MV-4-11 (cell line): ENCODE measurements at regions not wholly inside any gene's neighbourhood (a gene's known extent, or its start where the extent isn't known, plus 50 kb on each side); places are given as distances from the start of the nearest gene placed in this dataset.

Experiments
- DNase-seq: peaks from one replicate; lab custom pipeline; 2025; lab: John Stamatoyannopoulos, UW

DNA sequence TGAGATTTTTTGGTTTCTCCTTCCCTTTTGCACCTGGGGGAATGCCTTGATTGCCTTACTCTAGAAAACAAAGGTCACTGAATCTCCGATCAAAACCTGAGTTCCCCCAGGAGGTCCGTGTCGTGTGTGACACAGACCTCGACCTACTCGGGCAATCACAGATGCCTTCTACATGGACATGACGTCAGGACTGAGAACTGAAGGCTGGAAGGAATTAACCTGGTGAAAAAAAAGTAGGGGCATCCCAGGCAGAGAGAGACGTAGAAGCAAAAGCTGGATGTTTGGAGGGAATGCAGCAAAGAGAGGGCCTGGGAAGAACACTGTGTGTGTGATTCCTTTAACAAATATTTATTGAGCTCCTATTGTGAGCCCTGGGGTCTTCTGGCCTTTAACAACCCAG, 178.0 kb downstream of the PRDM2 start:
- DNase-seq: no peak

DNA sequence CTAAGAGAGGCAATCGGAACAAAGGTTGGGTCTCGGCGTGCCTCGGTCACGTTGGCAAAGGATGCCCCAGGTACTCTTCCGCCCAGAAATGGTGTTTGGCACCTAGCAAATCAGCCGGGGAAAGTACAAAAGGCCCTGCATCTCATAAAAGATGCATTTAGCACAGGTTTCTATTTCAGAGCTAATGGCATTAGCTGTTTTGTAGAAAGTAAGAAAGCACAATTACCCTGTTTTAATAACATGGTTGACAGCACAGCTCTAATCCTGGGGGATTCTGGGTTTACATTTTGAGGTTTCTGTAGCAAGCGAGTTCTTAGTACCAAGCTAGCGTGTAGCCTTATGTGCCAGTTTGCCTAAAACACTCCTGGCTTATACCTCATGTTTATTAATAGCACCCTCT, 178.5 kb downstream of the PRDM2 start:
- no peak for DNase-seq

DNA sequence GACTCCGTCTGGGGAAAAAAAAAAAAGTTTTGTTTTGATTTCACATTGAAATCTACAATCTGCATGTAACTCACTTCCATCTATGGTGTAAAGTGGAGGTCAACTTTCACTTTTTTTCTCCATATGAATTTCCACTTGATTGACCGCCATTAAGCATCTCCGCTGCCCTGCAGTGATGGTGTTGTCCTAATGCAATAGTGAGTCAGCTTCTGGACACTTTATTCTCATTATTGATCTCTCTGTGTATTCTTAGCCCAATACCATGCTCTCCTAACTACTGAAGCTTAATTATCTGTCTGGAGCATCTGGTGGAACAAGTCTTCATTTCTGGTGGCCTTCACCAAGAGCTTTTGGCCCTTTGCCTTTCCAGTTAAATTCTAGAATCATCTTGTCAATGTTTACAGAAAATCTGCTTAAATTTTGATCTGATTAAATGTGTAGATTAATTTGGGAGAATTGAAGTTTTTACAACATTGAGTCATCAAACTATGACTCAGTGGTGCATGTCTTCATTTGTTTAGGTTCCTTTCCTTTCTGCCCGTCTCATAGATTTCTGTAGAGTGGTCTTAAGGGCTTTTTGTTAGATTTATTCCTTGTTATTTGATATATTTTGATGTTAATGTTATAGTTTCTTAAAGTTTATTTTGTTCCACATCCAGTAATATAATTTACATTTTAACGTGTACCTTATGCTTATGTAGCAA, 181.5 kb downstream of the PRDM2 start:
- DNase-seq: no peak

DNA sequence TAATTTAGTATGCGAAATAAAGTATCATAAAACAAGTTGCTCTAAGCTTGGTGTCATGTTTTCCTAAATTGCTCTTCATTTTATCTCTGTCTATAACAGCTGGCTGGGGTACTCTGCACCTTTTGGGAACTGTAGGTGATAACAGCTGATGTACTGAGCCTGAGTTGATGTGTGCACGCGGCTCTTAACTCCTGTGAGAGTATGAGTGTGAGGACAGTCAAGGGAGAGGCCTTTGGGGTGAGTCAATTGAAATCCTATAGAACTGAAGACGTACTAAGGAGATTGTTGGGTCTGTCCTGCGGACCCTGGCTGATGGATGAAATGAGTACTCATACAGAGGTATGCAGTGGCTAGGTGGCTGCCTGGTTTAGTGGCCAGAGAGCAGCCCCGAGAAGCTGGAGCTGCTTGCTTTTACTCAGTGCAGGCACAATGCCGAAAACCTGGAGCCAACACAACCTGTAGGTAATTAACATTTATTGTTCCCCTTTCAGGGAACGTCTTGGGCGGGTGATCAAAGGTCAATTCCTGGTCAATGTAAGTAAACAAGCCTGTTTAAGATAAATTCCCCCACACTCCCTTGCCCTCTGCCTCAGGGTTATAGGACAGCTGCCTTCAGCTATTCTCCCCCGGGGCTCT, 188.5 kb downstream of the PRDM2 start:
- DNase-seq: no peak

DNA sequence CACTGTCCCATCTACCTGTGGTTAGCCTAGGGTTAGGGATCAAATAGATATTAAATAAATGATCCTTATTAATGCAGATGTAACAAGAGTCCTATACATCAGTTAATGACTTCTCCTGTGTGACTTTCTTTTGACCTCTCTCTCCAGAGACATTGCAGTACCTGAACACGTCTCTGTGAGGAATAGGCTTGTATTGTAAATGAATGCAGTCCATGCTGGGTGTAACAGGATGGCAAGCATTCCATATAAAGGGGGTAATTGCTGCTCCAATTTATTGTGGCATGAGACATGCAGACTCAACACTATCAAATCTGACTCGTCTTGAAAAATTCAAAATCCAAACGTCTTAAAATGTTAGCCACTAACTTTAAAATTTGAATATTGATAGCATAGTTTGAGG, 189.5 kb downstream of the PRDM2 start:
- DNase-seq: no peak

DNA sequence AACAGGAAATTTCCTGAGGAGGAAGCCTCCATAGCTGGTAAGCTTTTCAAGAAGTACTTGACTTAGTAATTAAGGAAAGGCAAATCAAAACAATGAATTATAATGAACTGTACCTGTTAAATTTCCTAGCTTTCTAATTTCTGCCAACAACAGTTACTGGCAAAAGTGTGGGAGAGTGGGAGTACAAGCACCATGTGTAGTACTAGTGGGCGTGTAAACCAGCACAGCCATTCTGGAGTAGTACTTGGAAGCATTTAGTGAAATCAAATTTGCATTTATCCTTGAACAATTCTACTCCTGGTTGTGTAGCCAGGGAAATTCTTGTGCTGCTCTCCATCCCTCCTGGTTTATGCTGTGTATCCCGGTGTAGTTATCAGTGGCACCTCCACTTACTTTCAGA, 190.8 kb downstream of the PRDM2 start:
- no peak for DNase-seq

DNA sequence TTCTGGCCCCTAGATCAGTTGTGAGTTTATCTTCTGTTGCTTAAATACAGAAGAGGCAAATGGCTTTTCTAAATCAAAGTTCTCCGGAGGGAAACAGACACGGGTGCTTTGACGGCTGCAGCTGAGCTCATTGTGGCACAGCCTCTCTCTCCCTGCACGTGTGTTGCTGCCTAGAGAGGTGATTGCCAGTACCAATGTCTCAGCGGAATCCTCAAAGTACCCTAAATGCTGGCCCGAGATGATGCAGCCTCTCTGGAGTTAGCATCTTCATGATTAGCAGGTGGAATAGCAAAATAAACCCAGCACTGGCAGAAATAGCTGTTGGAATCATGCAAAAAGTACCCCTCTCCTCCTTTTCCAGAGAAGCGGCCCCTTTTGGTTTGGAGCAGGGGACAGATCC, 192.2 kb downstream of the PRDM2 start:
- no peak for DNase-seq

DNA sequence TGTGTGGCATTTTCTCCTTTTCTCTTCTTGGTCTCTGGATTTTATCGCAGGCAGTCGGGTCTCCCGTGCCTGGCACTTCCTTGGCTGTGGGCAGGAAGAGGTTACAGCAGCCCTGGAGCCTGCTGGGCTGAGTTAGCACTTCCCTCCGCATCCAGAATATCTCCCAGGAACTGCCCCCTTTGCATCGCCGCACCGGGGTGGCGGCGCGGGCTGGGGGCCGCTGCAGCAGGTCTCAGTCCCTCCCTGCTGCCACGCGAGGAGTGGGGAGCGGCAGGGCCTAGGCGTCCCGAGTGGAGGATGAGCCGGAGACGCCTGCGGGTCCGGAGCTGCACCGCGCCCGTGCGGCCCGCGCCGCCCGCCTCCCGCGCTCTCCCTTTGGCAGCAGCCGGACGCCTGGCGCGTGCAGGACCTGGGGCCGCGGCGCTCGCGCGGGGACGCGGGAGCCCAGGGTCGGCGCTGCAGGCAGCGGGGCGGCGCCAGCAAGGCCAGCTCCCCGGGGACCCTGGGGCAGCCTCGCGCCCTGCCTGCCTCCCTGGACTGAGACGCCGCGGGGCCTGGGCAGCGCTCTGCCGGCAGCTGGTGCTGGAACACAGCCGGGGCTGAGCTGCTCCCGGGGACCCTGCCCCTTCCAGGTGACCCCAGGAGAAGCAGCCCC, 192.8 kb downstream of the PRDM2 start:
- DNase-seq: no peak

DNA sequence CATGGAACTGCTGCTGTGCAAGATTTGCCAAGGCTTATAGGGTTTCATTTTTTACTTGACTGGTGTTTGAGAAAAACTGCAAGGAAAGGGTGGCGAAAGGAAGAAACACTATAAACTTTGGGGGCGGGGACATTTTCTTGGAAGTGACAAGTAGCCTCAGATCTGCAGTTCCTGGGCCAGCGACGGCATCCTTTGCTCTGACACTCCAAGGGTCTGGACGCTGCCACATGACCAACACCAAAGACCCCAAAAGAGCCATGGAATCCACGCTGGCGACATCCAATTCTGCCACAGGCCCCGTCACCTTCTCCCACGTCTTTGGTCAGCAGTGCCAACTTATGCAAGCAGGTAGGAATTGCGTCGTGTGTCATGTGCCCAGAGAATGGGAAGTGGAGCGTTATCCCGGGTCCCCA, 193.4 kb downstream of the PRDM2 start:
- DNase-seq: no peak

DNA sequence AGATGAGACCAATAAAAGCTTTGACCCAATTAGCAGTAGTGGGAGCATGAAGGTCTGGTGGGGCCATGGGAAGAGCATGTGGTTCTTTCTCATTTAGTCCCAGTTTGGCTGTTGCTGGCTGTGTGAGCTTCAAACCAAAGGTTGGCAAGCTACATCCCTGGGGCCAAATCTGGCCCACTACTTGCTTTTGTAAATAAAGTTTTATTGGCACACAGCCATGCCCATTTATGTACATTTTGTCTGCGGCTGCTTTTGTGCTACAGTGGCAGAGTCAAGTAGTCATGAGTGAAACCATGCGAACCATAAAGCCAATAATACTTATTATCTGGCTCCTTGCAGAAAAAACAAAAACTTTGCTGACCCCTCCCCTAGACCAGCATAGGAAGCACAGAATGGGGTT, 196.9 kb downstream of the PRDM2 start:
- DNase-seq: no peak

DNA sequence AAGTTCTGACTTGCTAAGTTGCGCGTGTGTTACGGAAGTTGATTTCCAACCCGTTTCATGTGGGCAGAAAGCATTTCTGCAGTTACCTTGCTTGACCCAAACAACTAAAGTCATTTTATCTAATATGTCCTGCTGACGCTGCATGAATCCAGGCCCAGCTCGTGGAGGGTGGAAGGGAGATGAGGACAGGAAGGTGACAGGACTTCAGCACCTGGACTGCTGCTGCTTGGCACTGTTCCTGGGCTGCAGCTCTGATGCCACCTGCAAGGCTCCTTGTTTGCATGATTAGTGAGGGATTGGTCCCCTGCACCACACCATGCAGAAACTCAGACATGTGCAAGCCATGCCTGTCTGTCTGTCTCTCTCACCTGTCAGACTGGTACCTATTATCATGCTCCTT, 198.4 kb downstream of the PRDM2 start:
- DNase-seq: no peak

DNA sequence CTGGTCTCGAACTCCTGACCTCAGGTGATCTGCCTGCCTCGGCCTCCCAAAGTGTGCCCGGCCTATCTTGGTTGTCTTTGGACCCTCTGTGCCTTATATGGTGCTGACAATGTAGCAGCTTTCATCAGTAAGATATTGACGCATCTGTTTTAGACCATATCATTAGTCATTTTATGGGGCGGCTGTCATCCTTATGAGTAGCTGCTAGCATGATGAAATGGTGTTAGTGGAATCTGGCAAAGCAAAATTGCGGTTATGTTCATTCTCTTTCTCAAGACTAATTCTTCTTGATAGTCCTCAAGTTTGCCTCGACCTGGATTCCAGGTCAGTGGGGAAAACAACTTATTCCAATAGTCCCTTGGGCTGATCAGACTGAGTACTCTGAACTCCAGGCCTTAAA, 199.9 kb downstream of the PRDM2 start:
- DNase-seq: no peak

DNA sequence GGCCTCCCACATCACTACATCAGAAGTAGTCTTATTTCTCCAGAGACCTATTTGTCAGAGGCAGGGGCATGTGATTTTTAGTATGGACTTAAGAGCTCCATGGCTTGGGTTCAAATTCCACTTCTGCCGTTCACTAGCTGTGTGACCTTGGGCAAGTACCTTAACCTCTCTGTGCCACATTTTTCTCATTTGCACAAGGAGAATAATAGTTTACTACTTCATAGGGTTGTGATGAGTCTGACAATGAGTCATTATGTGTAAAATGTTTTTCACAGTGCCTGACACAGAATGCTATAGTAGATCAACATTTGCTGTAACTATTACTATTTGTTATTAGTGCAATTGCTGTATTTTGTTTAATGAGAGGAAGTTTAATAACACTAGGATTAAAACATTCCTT, 200.6 kb downstream of the PRDM2 start:
- no peak for DNase-seq

DNA sequence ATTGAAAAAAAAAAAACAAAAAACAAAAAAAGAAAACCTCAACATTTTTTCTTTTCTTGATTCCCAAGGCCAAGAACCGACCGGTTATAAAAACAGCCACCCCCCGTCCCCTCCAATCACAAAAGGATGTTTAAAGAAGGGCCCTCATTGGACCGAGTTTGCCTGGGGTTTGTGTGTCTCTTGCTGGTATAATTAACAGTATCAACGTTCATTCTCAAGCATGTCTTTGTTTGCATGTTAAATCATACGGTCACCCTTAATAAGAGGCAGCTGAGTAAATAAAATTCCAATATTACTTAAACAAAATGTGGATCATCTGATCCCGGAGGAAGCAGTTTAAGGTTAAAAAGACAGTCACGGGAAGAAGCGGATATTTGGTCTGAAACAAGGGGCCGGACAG, 201.1 kb downstream of the PRDM2 start:
- DNase-seq: no peak

DNA sequence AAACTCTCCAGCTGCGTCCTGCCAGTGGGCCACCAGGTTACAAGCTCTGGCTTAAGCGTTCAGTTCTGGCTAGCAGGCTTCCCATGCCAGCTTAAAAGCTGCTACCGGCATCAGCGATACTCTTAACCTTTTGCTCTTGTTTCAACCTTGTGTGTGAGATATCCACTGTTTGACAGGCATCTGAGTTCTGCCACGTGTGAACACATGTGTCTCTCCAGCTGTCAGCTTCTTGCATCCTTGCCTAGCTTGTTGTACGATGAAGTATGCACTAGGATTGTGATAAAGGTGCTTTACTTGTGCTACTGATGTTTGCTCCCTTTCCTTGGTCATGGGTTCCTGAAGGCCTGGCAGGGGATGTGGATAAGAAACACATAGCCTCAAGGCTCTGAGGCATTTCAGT, 201.6 kb downstream of the PRDM2 start:
- DNase-seq: no peak

DNA sequence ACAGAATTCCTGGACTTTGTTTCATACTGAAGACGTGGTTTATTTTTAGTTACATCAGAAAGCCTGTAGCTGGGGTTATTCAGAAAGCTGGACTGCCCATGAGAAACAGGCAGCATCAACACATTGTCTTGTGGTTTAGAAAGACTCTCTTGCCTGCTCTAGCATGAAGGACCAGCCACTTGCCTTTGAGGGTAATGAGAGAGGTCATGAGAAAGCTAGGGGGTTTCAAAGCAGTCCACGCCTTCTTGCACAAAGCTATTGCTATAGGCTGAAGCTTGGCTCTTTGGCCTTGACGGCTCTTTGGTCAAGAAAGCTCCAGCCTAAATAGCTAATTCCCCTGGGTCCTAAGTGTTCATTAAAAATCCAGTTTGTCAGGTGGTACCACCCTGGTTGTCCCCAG, 208.1 kb downstream of the PRDM2 start:
- no peak for DNase-seq

DNA sequence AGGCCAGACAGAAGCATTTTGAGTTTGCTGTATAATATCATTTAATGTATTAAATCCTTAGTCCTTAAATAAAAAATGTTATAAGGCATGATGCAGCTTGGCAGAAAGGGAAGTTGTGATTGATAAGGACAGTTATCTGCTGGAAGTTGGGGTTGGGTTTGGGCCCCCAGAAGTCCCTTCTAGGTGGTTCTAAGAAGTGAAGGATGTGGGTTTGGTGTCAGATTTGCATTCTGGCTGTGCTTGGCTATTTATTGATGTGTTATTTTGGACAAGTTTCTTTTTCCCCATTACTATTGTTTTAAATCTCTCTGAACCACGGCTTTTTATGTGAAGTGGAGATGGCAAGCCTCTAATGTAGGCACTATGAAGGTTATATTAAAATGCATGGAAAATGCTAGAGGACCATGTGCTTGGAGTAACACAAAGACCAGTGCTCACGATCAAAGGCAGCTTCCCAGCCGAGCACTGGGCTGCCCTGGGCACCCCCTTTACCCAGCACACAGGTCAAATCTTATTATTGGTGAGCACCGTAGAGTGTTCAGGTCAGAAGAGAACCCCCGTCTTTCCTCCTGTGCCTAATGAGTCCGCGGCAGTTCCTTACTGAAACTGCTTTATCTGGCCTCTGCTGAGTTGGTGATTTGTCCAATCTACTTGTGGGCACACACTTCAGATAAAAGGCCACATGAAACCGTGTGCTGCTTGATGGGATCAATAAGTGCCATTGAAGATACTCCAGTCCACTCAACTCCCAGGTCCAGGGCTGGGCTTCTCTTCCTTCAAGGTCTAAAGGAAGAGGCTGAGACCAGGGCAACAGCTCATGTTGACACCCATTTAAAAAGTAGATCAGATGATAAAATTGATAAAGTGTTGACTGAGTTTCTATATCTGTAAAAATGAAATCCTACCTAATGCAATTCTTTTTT, 212.0 kb downstream of the PRDM2 start:
- DNase-seq: no peak

DNA sequence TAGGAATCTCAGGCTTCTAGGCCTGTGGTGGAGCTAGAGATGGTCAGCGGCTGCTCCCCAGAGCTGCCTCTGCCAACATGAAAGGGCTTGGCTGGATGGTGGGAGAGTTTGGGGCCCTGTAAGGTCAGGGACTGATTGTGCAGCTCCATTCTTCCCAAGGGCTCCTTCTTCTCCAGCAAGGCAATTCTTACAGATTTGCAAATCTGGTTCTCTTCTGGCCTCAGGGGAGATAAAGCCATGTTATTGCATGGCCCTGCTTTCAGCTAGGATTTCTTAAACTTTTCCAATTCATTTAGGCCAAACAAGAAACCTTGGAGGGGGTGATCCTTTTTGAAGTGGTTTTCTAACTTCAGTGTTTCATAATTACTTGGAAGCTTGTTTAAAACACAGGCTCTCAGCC, 213.4 kb downstream of the PRDM2 start:
- DNase-seq: no peak

DNA sequence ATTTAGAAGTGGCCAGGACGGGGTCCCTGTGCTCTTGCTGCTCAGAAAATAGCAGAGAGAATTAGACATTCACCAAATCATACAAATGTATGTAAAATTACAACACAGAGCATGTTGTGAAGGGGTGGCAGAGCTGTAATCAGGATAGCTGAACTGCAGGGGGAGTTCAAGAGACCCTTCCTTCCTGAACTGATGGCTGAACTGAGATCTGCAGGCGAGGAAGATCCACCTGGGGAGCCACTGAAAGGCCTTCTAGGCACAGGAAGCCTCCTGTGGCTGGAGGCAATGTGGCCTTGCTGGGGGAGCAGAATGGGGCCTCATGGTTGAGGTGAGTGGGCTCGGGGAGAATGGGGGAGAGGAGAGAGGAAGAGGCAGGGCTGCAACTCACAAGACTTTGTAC, 216.5 kb downstream of the PRDM2 start:
- DNase-seq: no peak

DNA sequence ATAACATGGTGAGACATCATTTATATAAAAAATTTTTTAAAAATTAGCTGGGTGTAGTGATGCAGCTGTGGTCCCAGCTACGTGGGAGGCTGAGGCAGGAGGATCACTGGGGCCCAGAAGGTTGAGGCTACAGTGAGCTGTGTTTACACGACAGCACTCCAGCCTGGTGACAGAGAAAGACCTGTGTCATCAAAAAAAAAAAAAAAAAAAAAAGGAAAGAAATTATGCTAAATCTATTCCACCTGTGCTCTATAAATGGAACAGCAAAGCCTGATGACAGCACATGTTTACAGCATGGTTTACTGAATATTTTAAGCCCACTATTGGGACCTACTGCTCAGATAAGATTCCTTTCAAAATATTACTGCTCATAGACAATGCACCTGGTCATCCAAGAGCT, 217.6 kb downstream of the PRDM2 start:
- no peak for DNase-seq

DNA sequence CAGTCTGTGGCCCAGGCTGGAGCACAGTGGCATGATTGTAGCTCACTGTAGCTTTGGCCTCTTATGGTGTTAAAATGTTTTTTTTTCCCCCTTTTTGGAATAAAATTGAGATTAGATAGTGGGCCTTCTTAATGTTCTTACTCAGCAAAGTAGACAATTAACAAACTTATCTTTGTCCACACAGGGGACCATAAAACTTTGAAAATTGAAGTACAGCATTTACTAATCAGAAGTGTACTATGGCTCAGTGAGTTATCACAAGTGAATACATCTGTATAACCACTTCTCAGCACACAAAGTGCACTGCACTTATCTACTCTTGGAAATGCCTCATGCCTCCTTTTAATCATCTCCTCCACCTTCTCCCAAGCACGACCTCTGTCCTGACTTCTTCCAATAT, 218.9 kb downstream of the PRDM2 start:
- no peak for DNase-seq

DNA sequence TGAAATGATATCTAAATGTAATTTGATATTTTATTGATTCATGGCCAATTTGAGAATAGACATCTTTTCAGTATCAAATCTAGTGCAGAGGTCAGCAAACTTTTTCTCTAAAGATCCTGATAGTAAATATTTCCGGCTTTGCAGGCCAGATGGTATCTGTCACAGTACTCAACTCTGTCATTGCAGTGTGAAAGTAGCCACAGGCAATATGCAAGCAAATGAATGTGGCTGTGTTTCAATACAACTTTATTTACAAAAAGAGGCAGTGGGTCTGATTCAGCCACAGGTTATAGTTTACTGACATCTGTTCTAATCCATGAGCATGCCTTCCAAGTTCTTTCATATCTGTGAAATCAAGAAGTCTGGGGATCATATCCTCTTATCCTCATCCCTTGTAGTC, 221.2 kb downstream of the PRDM2 start:
- DNase-seq: no peak
